Neuronal stem cell (in vitro differentiated cells): ENCODE measurements at regions not wholly inside any gene's neighbourhood (a gene's known extent, or its start where the extent isn't known, plus 50 kb on each side); places are given as distances from the start of the nearest gene placed in this dataset.
A peak's percentile ranks its signal among the peaks of the same experiment; 100 is the strongest.

ENCODE experiments used
- DNase-seq: peaks from one replicate; pipeline ENCODE4 v3.0.0-alpha.2; 2013; ENCODE audit warnings: low spot score
- H2AFZ ChIP-seq: one replicate; pipeline ENCODE4 v1.6.1; 2013; ENCODE audit warnings: mild to moderate bottlenecking, low read length, inconsistent platforms
- H2AK5ac ChIP-seq: 2 replicates; pipeline ENCODE4 v1.6.1; 2013; ENCODE audit warnings: low read depth, mild to moderate bottlenecking, inconsistent platforms, low read length, moderate library complexity, mixed read lengths
- H2BK120ac ChIP-seq: 2 replicates; pipeline ENCODE4 v1.6.1; 2013; ENCODE audit warnings: low read depth, mild to moderate bottlenecking, inconsistent platforms, low read length, moderate library complexity, mixed read lengths
- H2BK12ac ChIP-seq: one replicate; pipeline ENCODE4 v1.6.1; 2013; ENCODE audit warnings: low read length, inconsistent platforms
- H2BK15ac ChIP-seq: 2 replicates; pipeline ENCODE4 v1.6.1; 2013; ENCODE audit warnings: mild to moderate bottlenecking, low read length, inconsistent platforms, mixed read lengths
- H2BK5ac ChIP-seq: one replicate; pipeline ENCODE4 v1.6.1; 2013; ENCODE audit warnings: inconsistent platforms, mild to moderate bottlenecking, low read length, moderate library complexity
- H3K14ac ChIP-seq: one replicate; pipeline ENCODE4 v1.6.1; 2013; ENCODE audit warnings: low read length, inconsistent platforms
- H3K18ac ChIP-seq: 2 replicates; pipeline ENCODE4 v1.6.1; 2013; ENCODE audit warnings: low read length, inconsistent platforms
- H3K23ac ChIP-seq: 2 replicates; pipeline ENCODE4 v1.6.1; 2013; ENCODE audit warnings: low read depth, mild to moderate bottlenecking, mixed read lengths, low read length, inconsistent platforms; ENCODE audit not compliant: poor library complexity
- H3K27ac ChIP-seq: replicated peaks from 3 replicates; pipeline ENCODE4 v1.5.1; 2013; ENCODE audit warnings: low read length, inconsistent platforms
- H3K27me3 ChIP-seq, 3 experiments: 2 replicates each; pipeline ENCODE4 v1.6.1; 2013; ENCODE audit warnings: low read length in 3 of 3, mild to moderate bottlenecking in 2 of 3, inconsistent platforms in 1 of 3, low read depth in 1 of 3, mixed read lengths in 1 of 3, moderate library complexity in 1 of 3; ENCODE audit not compliant: control insufficient read depth in 3 of 3, insufficient read depth in 3 of 3
- H3K36me3 ChIP-seq, 2 donors: replicated peaks in 1 of 2; 2 replicates each; pipeline ENCODE4 v1.6.1; 2013; ENCODE audit warnings: low read length in 2 of 2; ENCODE audit not compliant: control insufficient read depth in 2 of 2, insufficient read depth in 2 of 2
- H3K4ac ChIP-seq: 2 replicates; pipeline ENCODE4 v1.6.1; 2013; ENCODE audit warnings: inconsistent platforms, mild to moderate bottlenecking, low read length, moderate library complexity
- H3K4me1 ChIP-seq, 2 donors: 1 replicate in 1 of 2; 2 replicates in 1 of 2; pipeline ENCODE4 v1.6.1; 2013; ENCODE audit warnings: low read length in 2 of 2, low read depth in 1 of 2; ENCODE audit not compliant: control insufficient read depth in 2 of 2, insufficient read depth in 1 of 2
- H3K4me2 ChIP-seq: one replicate; pipeline ENCODE4 v1.6.1; 2013; ENCODE audit warnings: mild to moderate bottlenecking, low read length, inconsistent platforms; ENCODE audit not compliant: insufficient read depth, poor library complexity, severe bottlenecking
- H3K4me3 ChIP-seq, 2 donors: 2 replicates each; pipeline ENCODE4 v1.5.1; 2013; ENCODE audit warnings: low read length in 2 of 2, mild to moderate bottlenecking in 2 of 2, inconsistent platforms in 1 of 2, moderate library complexity in 1 of 2
- H3K79me1 ChIP-seq: one replicate; pipeline ENCODE4 v1.6.1; 2013; ENCODE audit warnings: low read depth, mild to moderate bottlenecking, inconsistent platforms, low read length, moderate library complexity
- H3K9ac ChIP-seq: one replicate; pipeline ENCODE4 v1.6.1; 2013; ENCODE audit warnings: mild to moderate bottlenecking, low read depth, low read length, inconsistent platforms; ENCODE audit not compliant: poor library complexity
- H3K9me3 ChIP-seq, 2 donors: replicated peaks in 1 of 2; 2 replicates each; pipeline versions ENCODE3 to v1.6.1; 2013; ENCODE audit warnings: low read length in 2 of 2, mild to moderate bottlenecking in 2 of 2, inconsistent platforms in 1 of 2, low read depth in 1 of 2, mixed read lengths in 1 of 2, moderate library complexity in 1 of 2; ENCODE audit not compliant: control insufficient read depth in 2 of 2, insufficient read depth in 1 of 2
- H4K8ac ChIP-seq: one replicate; pipeline ENCODE4 v1.6.1; 2013; ENCODE audit warnings: low read depth, mild to moderate bottlenecking, inconsistent platforms, low read length, moderate library complexity
- H4K91ac ChIP-seq: one replicate; pipeline ENCODE4 v1.6.1; 2013; ENCODE audit warnings: low read length, low read depth, mild to moderate bottlenecking, inconsistent platforms; ENCODE audit not compliant: poor library complexity
- WGBS, 2 donors: extraction: QIAGEN DNeasy Blood & Tissue Kit; methylation state at CpG; one replicate each; pipeline ENCODE4 v1.1.7; 2013; ENCODE audit warnings: missing lambda C conversion rate in 2 of 2, mixed read lengths in 1 of 2; ENCODE audit not compliant: insufficient read length in 2 of 2, insufficient replicate concordance in 1 of 2; ENCODE audit errors: extremely low coverage in 2 of 2; 5-methylcytosine and 5-hydroxymethylcytosine counted together

DNA sequence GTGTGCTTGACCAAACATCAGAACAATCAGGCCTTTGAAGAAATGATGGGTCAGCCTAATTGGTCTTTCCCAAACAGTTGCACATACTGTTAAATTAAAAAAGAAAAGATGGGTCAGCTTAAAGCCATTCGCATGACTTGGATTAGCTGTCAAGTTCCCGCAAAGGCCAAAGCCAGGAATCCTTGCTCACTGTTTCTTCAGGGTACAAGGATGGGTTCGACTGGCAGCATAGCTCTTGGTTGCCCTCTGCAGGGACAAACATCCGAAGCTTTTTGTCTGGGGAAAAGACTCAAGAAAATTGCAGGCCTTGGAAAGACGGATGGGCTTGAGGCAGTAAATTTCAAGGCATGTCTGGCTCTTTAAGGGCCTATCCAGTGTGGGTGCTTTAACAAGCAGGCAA, 168.0 kb downstream of the HDGFL1 start:
- Histone ChIP-seq H3K4me1 (peaks cover 3 to 4% of the 10 kb centered on the region in 2 donors), H2AFZ (peak overlapping the region; percentile 72), H2BK15ac (no peak overlapping the region), H4K91ac (no peak overlapping the region), H3K14ac (no peak overlapping the region), H3K4ac (no peak overlapping the region), H3K23ac (no peak overlapping the region), H3K9me3 (no peaks in the 10 kb centered on the region), H2BK120ac (no peak overlapping the region), H2BK5ac (no peak overlapping the region), H3K4me3 (no peak overlapping the region), H2BK12ac (no peak overlapping the region), H3K36me3 (no peaks in the 10 kb centered on the region), H3K4me2 (no peak overlapping the region), H2AK5ac (no peak overlapping the region), H3K79me1 (no peaks in the 10 kb centered on the region), H3K27me3 (no peaks in the 10 kb centered on the region), H3K18ac (no peak overlapping the region), H3K27ac (no peak overlapping the region), H3K9ac (no peak overlapping the region), H4K8ac (no peak overlapping the region)
- peak; percentile 64 for DNase-seq
- WGBS, 2 donors, result no CpG with 5 or more reads among the region's 5 CpGs

DNA sequence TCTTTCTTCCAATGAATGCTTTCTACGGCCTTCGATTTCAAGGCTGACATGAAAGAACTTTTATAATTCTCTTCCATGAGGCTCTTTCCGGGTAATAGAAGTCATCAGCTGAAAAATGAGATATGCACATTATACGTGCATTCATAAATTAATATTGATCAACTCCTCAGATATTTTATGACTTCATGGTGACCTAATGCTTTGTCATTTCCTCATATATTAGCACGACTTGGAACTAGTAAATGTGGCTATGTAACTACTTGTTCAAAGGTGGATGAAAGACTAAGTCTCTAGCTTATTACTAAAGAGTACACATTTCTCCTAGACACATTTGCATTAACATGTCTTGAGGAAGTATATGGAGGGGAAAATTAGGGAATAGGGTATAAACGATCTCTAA, 168.8 kb downstream of the HDGFL1 start:
- H2BK120ac ChIP-seq, result no peak overlapping the region

DNA sequence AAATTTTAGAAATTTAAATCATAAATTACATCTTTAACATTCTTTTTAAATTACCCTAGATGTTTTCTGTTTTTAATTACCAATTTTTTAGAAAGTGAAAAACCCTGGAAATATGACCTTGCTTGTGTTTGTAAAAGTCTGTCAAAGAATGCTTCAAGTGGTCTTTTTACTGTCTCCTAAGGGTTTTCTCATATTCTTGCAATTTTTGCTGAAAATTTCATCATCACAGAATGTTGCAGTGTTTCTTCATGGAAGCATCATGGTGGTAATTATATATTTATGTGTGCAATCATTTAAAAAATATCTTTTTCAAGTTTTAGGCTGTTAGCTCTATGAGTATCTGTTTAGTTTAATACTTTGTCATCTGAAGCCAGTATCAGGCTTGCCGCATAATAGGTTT, 178.2 kb downstream of the HDGFL1 start:
- H2BK15ac ChIP-seq, result no peak overlapping the region
- H2BK120ac ChIP-seq, result no peak overlapping the region
- H3K36me3 ChIP-seq, result no peaks in the 10 kb centered on the region
- no CpG with 5 or more reads among the region's 1 CpG for WGBS, 2 donors
- H3K4me2 ChIP-seq, result no peak overlapping the region
- no peaks in the 10 kb centered on the region for H3K79me1 ChIP-seq
- no peak overlapping the region for H4K8ac ChIP-seq
- no peaks in the 10 kb centered on the region for H3K4me1 ChIP-seq
- no peak overlapping the region for H3K14ac ChIP-seq
- no peak overlapping the region for H3K23ac ChIP-seq
- DNase-seq, result no peak
- no peak overlapping the region for H2AK5ac ChIP-seq
- no peaks in the 10 kb centered on the region for H3K27me3 ChIP-seq
- H3K9me3 ChIP-seq, result no peaks in the 10 kb centered on the region
- H3K4ac ChIP-seq, result no peak overlapping the region
- H4K91ac ChIP-seq, result no peak overlapping the region
- no peak overlapping the region for H3K4me3 ChIP-seq
- no peak overlapping the region for H2BK5ac ChIP-seq
- no peak overlapping the region for H3K18ac ChIP-seq
- H3K9ac ChIP-seq, result no peak overlapping the region
- H2AFZ ChIP-seq, result no peak overlapping the region
- H2BK12ac ChIP-seq, result no peak overlapping the region
- no peak overlapping the region for H3K27ac ChIP-seq

More for the DNA sequence above, 168.8 kb downstream of the HDGFL1 start:
- H3K9me3 ChIP-seq, result no peaks in the 10 kb centered on the region
- no peak overlapping the region for H3K4ac ChIP-seq
- no peak overlapping the region for H3K23ac ChIP-seq
- H3K4me2 ChIP-seq, result no peak overlapping the region
- H2BK5ac ChIP-seq, result no peak overlapping the region
- no peak for DNase-seq
- no peak overlapping the region for H4K91ac ChIP-seq
- no peaks in the 10 kb centered on the region for H3K27me3 ChIP-seq
- H3K9ac ChIP-seq, result no peak overlapping the region
- H2AK5ac ChIP-seq, result no peak overlapping the region
- H3K36me3 ChIP-seq, result no peaks in the 10 kb centered on the region
- no peaks in the 10 kb centered on the region for H3K79me1 ChIP-seq
- H3K27ac ChIP-seq, result no peak overlapping the region
- H2BK15ac ChIP-seq, result no peak overlapping the region
- H4K8ac ChIP-seq, result no peak overlapping the region
- H2BK12ac ChIP-seq, result no peak overlapping the region
- no CpG with 5 or more reads among the region's 6 CpGs for WGBS, 2 donors
- H3K4me1 ChIP-seq, result peaks cover 3 to 4% of the 10 kb centered on the region in 2 donors
- H2AFZ ChIP-seq, result no peak overlapping the region
- H3K18ac ChIP-seq, result no peak overlapping the region
- no peak overlapping the region for H3K14ac ChIP-seq
- no peak overlapping the region for H3K4me3 ChIP-seq

DNA sequence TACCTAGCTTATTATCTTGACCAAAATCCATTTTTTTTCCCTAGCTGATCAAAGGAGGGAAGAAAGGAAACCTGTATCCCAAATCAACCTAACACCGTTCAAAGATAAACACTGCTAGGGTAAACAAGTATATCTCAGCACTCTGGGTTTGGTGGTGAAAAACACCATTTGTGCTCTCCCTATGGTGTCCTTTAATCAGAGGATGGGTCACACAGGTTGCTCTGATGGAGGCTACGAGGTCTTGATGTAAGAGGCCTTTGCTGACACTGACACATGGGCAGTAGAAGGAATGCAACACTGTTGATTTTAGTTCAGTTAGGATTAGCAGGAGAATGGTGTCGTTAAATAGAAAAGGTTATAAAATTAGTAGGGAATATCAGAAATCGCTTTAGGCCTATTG, 179.3 kb downstream of the HDGFL1 start:
- no peaks in the 10 kb centered on the region for H3K27me3 ChIP-seq

More for the DNA sequence above, 179.3 kb downstream of the HDGFL1 start:
- Histone ChIP-seq H4K91ac (no peak overlapping the region), H2AFZ (no peak overlapping the region), H3K23ac (no peak overlapping the region), H3K27ac (no peak overlapping the region), H2BK12ac (no peak overlapping the region), H3K18ac (no peak overlapping the region), H2BK120ac (no peak overlapping the region), H3K9ac (no peak overlapping the region), H2BK5ac (no peak overlapping the region), H3K4me1 (no peaks in the 10 kb centered on the region), H3K36me3 (no peaks in the 10 kb centered on the region), H3K4ac (no peak overlapping the region), H3K4me3 (no peak overlapping the region), H3K14ac (no peak overlapping the region), H3K79me1 (no peaks in the 10 kb centered on the region), H2BK15ac (no peak overlapping the region), H3K9me3 (no peaks in the 10 kb centered on the region), H4K8ac (no peak overlapping the region), H3K4me2 (no peak overlapping the region), H2AK5ac (no peak overlapping the region)
- 100% methylated on average over 1 of the region's 4 CpGs; no CpG with 5 or more reads in 1 of the 2 donors for WGBS, 2 donors
- no peak for DNase-seq
